ENCODE measurements at regions not wholly inside any gene's neighbourhood (a gene's known extent, or its start where the extent isn't known, plus 50 kb on each side); places are given as distances from the start of the nearest gene placed in this dataset.
A peak's percentile ranks its signal among the peaks of the same experiment; 100 is the strongest.

DNA sequence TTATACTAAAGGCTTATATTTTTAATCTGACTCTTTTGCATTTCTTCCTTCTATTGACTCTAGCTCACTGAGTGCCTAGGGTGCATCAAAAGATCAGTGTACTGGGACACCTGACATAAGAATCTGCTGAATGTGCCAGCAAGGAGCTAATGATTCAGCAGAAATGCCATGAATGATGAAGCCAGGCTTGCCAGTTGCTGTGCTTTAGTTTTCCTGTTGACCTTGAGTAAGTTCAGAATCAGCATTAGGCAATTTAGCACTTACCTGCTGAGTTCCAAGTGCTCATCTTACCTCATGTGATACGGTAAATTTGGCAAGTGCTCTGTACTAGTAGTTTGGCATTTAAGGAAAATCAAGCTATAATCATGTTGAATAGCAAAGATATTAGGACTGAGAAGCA lies 523.2 kb upstream of the B3GALT2 start:
- intact Hi-C loops (cut with DNase I) = no loop called here
- Histone ChIP-seq H3K4me1 (peaks cover 0 to 3% of the 10 kb centered on the region in 2 donors), H3K36me3 (no peaks in the 10 kb centered on the region), H3K4me3 (replicated peaks in 1 of 3) (no peak overlapping the region), H3K27ac (peak overlapping the region in 1 of 3 donors; percentile 42), H3K27me3 (no peaks in the 10 kb centered on the region), H3K9me3 (no peaks in the 10 kb centered on the region)
- WGBS, 2 donors = 33 to 49% methylated on average over 1 of the region's 1 CpG
- DNase-seq = peak; percentile 54 to 68
- TF ChIP-seq POLR2A (IDR thresholded peaks at IDR 0.05) = no peak
- TF ChIP-seq, protein P1, sequence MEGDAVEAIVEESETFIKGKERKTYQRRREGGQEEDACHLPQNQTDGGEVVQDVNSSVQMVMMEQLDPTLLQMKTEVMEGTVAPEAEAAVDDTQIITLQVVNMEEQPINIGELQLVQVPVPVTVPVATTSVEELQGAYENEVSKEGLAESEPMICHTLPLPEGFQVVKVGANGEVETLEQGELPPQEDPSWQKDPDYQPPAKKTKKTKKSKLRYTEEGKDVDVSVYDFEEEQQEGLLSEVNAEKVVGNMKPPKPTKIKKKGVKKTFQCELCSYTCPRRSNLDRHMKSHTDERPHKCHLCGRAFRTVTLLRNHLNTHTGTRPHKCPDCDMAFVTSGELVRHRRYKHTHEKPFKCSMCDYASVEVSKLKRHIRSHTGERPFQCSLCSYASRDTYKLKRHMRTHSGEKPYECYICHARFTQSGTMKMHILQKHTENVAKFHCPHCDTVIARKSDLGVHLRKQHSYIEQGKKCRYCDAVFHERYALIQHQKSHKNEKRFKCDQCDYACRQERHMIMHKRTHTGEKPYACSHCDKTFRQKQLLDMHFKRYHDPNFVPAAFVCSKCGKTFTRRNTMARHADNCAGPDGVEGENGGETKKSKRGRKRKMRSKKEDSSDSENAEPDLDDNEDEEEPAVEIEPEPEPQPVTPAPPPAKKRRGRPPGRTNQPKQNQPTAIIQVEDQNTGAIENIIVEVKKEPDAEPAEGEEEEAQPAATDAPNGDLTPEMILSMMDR (IDR thresholded peaks at IDR 0.05) = no peak

DNA sequence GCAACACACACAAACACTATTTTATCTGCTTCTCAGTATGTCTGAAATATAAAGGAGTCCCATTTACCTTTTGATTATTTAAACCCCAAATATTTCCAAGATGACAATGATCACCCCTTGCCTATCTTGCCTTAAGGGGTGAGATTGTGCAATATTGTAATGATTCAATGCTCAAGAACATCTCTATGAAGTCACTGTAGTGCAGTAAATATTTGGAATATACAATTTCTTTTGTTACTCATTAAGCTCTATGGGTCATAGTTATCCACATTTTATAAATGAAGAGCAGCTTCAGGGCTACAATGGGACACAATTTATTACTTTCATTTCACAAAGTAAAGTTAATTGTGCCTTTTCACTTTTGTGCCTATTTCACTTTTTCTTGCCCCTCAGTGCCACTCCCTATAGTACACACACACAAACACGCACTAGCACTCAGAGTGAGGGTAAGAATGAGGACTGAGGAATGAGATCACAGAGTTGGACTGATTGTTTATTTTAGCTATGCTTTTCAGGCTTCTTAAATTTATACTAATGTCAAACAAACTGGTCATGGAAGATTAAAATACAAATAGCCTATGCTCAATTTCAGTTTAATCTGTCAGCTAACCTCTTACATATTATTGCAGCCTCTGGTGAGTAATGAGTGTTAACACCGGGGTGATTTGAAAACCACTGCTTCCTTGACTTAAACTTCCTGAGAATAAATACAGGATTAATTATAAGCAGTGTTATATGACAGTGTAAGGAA lies 521.0 kb upstream of the B3GALT2 start:
- TF ChIP-seq POLR2A (IDR thresholded peaks at IDR 0.05) = no peak
- TF ChIP-seq, protein P1 (IDR thresholded peaks at IDR 0.05) = no peak
- DNase-seq = no peak
- Histone ChIP-seq H3K9me3 (no peaks in the 10 kb centered on the region), H3K4me3 (replicated peaks in 1 of 3) (no peak overlapping the region), H3K4me1 (peaks cover 0 to 3% of the 10 kb centered on the region in 2 donors), H3K27ac (no peak overlapping the region), H3K27me3 (no peaks in the 10 kb centered on the region), H3K36me3 (no peaks in the 10 kb centered on the region)
- intact Hi-C loops (cut with DNase I) = no loop called here
- 64 to 68% methylated on average over 2 of the region's 2 CpGs for WGBS, 2 donors

DNA sequence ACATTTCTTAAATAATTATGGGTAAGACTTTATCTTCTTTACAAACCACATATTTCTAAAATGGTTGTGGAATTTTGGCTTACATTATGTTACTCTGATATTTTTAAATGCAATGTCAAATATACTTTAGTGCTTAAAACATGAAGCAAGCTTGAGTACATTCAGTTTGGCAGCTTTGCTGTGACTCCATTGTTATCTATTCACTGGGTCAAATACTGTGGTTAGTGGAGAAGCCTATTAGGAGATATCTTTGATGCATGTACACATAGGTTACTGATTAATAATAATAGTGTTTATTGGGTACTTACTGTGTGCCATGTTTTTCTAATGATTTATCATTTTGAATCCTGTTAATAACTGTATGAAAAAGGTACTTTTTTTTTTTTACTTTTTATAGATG lies 520.4 kb upstream of the B3GALT2 start:
- no peak for DNase-seq
- TF ChIP-seq POLR2A (IDR thresholded peaks at IDR 0.05) = no peak
- TF ChIP-seq, protein P1 (IDR thresholded peaks at IDR 0.05) = no peak
- H3K9me3 ChIP-seq = no peaks in the 10 kb centered on the region
- H3K4me1 ChIP-seq = peaks cover 0 to 3% of the 10 kb centered on the region in 2 donors
- no peaks in the 10 kb centered on the region for H3K36me3 ChIP-seq
- no peak overlapping the region for H3K4me3 ChIP-seq (replicated peaks in 1 of 3)
- H3K27me3 ChIP-seq = no peaks in the 10 kb centered on the region
- H3K27ac ChIP-seq = no peak overlapping the region
- intact Hi-C loops (cut with DNase I) = no loop called here

DNA sequence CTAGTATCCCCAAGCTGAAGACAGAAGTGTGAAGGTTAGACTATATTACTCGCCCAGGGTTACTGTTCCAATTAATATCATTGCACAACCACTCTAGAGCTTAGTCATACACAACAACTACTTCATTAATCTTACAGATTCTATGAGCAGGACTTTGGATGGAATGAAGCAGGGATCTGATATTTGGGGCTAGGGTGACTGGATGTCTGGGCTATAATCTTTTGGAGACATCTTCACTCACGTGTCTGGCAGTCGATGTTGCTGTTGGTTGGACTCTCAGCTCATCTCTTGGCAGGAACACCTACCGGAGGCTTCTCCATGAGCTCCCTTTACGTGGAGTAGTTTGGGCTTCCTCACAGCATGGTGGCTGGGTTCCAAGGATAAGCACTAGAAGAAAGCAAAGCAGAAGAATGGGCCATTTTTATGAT lies 519.2 kb upstream of the B3GALT2 start:
- no peaks in the 10 kb centered on the region for H3K36me3 ChIP-seq
- TF ChIP-seq, protein P1 (IDR thresholded peaks at IDR 0.05) = no peak
- no peak for TF ChIP-seq POLR2A (IDR thresholded peaks at IDR 0.05)

DNA sequence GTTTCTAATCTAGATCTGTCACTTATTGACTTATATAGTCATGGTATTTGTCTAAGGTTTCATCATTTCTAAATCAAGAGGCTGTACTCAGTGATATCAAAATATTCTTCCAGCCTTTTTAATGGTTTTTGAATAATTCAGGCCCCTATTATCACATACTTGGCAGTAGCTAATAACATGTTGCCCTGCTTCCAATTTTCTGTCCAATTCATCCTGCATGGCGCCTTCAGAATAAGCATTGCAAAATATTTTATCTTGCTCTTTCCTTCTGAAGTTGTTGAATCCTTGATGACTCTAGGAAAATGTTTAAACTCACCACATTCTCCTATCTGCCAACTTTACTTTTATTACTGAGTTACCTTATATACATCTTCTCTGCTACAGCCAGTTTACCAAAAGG lies 517.2 kb upstream of the B3GALT2 start:
- WGBS, 2 donors = 91 to 93% methylated on average over 1 of the region's 1 CpG
- no peak for DNase-seq
- Histone ChIP-seq H3K36me3 (no peaks in the 10 kb centered on the region), H3K9me3 (no peaks in the 10 kb centered on the region), H3K27ac (no peak overlapping the region), H3K27me3 (no peaks in the 10 kb centered on the region), H3K4me3 (replicated peaks in 1 of 3) (no peak overlapping the region), H3K4me1 (no peaks in the 10 kb centered on the region)
- no peak for TF ChIP-seq POLR2A (IDR thresholded peaks at IDR 0.05)
- TF ChIP-seq, protein P1 (IDR thresholded peaks at IDR 0.05) = no peak
- intact Hi-C loops (cut with DNase I) = no loop called here

More for the DNA sequence above, 519.2 kb upstream of the B3GALT2 start:
- Histone ChIP-seq H3K9me3 (no peaks in the 10 kb centered on the region), H3K27ac (no peak overlapping the region), H3K27me3 (no peaks in the 10 kb centered on the region), H3K4me3 (replicated peaks in 1 of 3) (no peak overlapping the region), H3K4me1 (peaks cover 0 to 3% of the 10 kb centered on the region in 2 donors)
- no peak for DNase-seq
- 87 to 93% methylated on average over 5 of the region's 5 CpGs for WGBS, 2 donors
- intact Hi-C loops (cut with DNase I) = no loop called here

Data from thyroid gland (tissue), 4 donors.